MM.1S (cell line): ENCODE measurements at regions not wholly inside any gene's neighbourhood (a gene's known extent, or its start where the extent isn't known, plus 50 kb on each side); places are given as distances from the start of the nearest gene placed in this dataset.

Experiments
- DNase-seq: peaks from one replicate; pipeline ENCODE4 v3.0.0-alpha.2; 2015
- H2AFZ ChIP-seq: fragments of 300-600 bp; sonication (generic); 2 replicates; pipeline ENCODE4 v1.6.0; 2016; ENCODE audit warnings: antibody characterized with exemption, low read length
- H3F3A ChIP-seq: fragments of 300-600 bp; sonication (generic); 2 replicates; pipeline ENCODE4 v1.6.1; 2016; ENCODE audit warnings: mild to moderate bottlenecking, antibody characterized with exemption, low read length, moderate library complexity, mixed read lengths; ENCODE audit not compliant: insufficient read depth
- H3K27ac ChIP-seq: fragments of 300-600 bp; sonication (generic); 2 replicates; pipeline ENCODE4 v1.5.1; 2016; ENCODE audit warnings: mild to moderate bottlenecking, low read length
- H3K27me3 ChIP-seq: fragments of 300-600 bp; sonication (generic); replicated peaks from 2 replicates; pipeline ENCODE4 v1.6.0; 2016; ENCODE audit warnings: low read length; ENCODE audit not compliant: insufficient read depth
- H3K36me3 ChIP-seq: fragments of 300-600 bp; sonication (generic); replicated peaks from 2 replicates; pipeline ENCODE4 v1.6.1; 2016; ENCODE audit warnings: mild to moderate bottlenecking, low read length, mixed read lengths; ENCODE audit not compliant: insufficient read depth
- H3K4me1 ChIP-seq: fragments of 300-600 bp; sonication (generic); 2 replicates; pipeline ENCODE4 v1.6.1; 2016; ENCODE audit warnings: low read length, mixed read lengths
- H3K4me2 ChIP-seq: fragments of 300-600 bp; sonication (generic); 2 replicates; pipeline ENCODE4 v1.6.0; 2016; ENCODE audit warnings: low read depth, low read length
- H3K4me3 ChIP-seq: fragments of 300-600 bp; sonication (generic); 2 replicates; pipeline ENCODE4 v1.5.1; 2016; ENCODE audit warnings: low read length, mixed read lengths
- H3K79me2 ChIP-seq: fragments of 300-600 bp; sonication (generic); 2 replicates; pipeline ENCODE4 v1.6.1; 2016; ENCODE audit warnings: mixed run types, low read length, mixed read lengths
- H3K9ac ChIP-seq: fragments of 300-600 bp; sonication (generic); 2 replicates; pipeline ENCODE4 v1.6.1; 2016; ENCODE audit warnings: low read length, mixed read lengths
- H3K9me2 ChIP-seq: fragments of 300-600 bp; sonication (generic); replicated peaks from 2 replicates; pipeline ENCODE4 v1.6.1; 2016; ENCODE audit warnings: mild to moderate bottlenecking, low read length, mixed read lengths; ENCODE audit not compliant: insufficient read depth
- H3K9me3 ChIP-seq: fragments of 300-600 bp; sonication (generic); replicated peaks from 2 replicates; pipeline ENCODE4 v1.6.1; 2016; ENCODE audit warnings: mild to moderate bottlenecking, low read length, mixed read lengths; ENCODE audit not compliant: insufficient read depth
- H4K20me1 ChIP-seq: fragments of 300-600 bp; sonication (generic); 2 replicates; pipeline ENCODE4 v1.6.1; 2016; ENCODE audit warnings: mild to moderate bottlenecking, low read length, moderate library complexity, mixed read lengths; ENCODE audit not compliant: insufficient read depth
- CTCF ChIP-seq: fragments of 300-600 bp; sonication (generic); IDR thresholded peaks from 2 replicates; pipeline ENCODE4 v1.5.1; 2016; ENCODE audit warnings: antibody characterized with exemption, low read length, mixed read lengths
- EZH2 ChIP-seq: fragments of 300-600 bp; sonication (generic); optimal IDR thresholded peaks from 2 replicates; pipeline ENCODE3; 2017; ENCODE audit warnings: low read depth, mild to moderate bottlenecking, antibody characterized with exemption, low read length, mixed read lengths
- EZH2phosphoT487 ChIP-seq: fragments of 300-600 bp; sonication (generic); IDR thresholded peaks from 2 replicates; pipeline ENCODE4 v1.6.1; 2018; ENCODE audit warnings: antibody characterized with exemption, low read length

GRCh38 chr7:51459809-51460208 is 143.2 kb upstream of the COBL start:
- no peak overlapping the region for H2AFZ ChIP-seq
- H3K27ac ChIP-seq: no peak overlapping the region
- no peaks in the 10 kb centered on the region for H3K9me3 ChIP-seq
- no peaks in the 10 kb centered on the region for H3K9me2 ChIP-seq
- no peaks in the 10 kb centered on the region for H3K79me2 ChIP-seq
- no peak for DNase-seq
- no peaks in the 10 kb centered on the region for H3K36me3 ChIP-seq
- no peaks in the 10 kb centered on the region for H3K27me3 ChIP-seq
- no peaks in the 10 kb centered on the region for H3K4me1 ChIP-seq
- no peak overlapping the region for H3K4me2 ChIP-seq
- no peak overlapping the region for H3K4me3 ChIP-seq
- H4K20me1 ChIP-seq: no peaks in the 10 kb centered on the region
- no peaks in the 10 kb centered on the region for H3F3A ChIP-seq
- H3K9ac ChIP-seq: no peak overlapping the region
- TF ChIP-seq EZH2: no peak

- no peak for DNase-seq
- Histone ChIP-seq H3F3A (no peaks in the 10 kb centered on the region), H4K20me1 (no peaks in the 10 kb centered on the region), H3K9me2 (no peaks in the 10 kb centered on the region), H2AFZ (no peak overlapping the region), H3K9me3 (no peaks in the 10 kb centered on the region), H3K79me2 (no peaks in the 10 kb centered on the region), H3K27me3 (no peaks in the 10 kb centered on the region), H3K4me2 (no peak overlapping the region), H3K4me3 (no peak overlapping the region), H3K36me3 (no peaks in the 10 kb centered on the region), H3K27ac (no peak overlapping the region), H3K9ac (no peak overlapping the region), H3K4me1 (no peaks in the 10 kb centered on the region)
- TF ChIP-seq CTCF (no peak), EZH2 (no peak), EZH2phosphoT487 (no peak)
These were observed 142.1 kb upstream of the COBL start for GRCh38 chr7:51458693-51459092.

- H3K36me3 ChIP-seq: no peaks in the 10 kb centered on the region
- H3K9ac ChIP-seq: no peak overlapping the region
- H4K20me1 ChIP-seq: no peaks in the 10 kb centered on the region
- DNase-seq: no peak
- no peak overlapping the region for H2AFZ ChIP-seq
- H3K4me2 ChIP-seq: no peak overlapping the region
- no peaks in the 10 kb centered on the region for H3K9me2 ChIP-seq
- H3K4me3 ChIP-seq: no peak overlapping the region
- H3F3A ChIP-seq: no peaks in the 10 kb centered on the region
- H3K27me3 ChIP-seq: no peaks in the 10 kb centered on the region
- TF ChIP-seq EZH2: no peak
- no peak for TF ChIP-seq EZH2phosphoT487
- no peak for TF ChIP-seq CTCF
- no peaks in the 10 kb centered on the region for H3K79me2 ChIP-seq
- H3K4me1 ChIP-seq: no peaks in the 10 kb centered on the region
- no peaks in the 10 kb centered on the region for H3K9me3 ChIP-seq
- no peak overlapping the region for H3K27ac ChIP-seq
These were observed 140.5 kb upstream of the COBL start for GRCh38 chr7:51457079-51457478.

- H3K9me3 ChIP-seq: no peaks in the 10 kb centered on the region
- no peaks in the 10 kb centered on the region for H3K9me2 ChIP-seq
- no peaks in the 10 kb centered on the region for H4K20me1 ChIP-seq
- H3K9ac ChIP-seq: no peak overlapping the region
- H3K79me2 ChIP-seq: no peaks in the 10 kb centered on the region
- H3K4me1 ChIP-seq: no peaks in the 10 kb centered on the region
- no peak overlapping the region for H3K4me3 ChIP-seq
- no peaks in the 10 kb centered on the region for H3K36me3 ChIP-seq
- DNase-seq: no peak
- TF ChIP-seq EZH2phosphoT487: no peak
- TF ChIP-seq CTCF: no peak
- TF ChIP-seq EZH2: no peak
- no peak overlapping the region for H2AFZ ChIP-seq
- H3K27me3 ChIP-seq: no peaks in the 10 kb centered on the region
- no peaks in the 10 kb centered on the region for H3F3A ChIP-seq
- no peak overlapping the region for H3K4me2 ChIP-seq
- H3K27ac ChIP-seq: no peak overlapping the region
These were observed 139.9 kb upstream of the COBL start for GRCh38 chr7:51456431-51457060.
